ENCODE measurements at regions not wholly inside any gene's neighbourhood (a gene's known extent, or its start where the extent isn't known, plus 50 kb on each side); places are given as distances from the start of the nearest gene placed in this dataset.

GRCh38 chr5:125149527-125149926 is 403.1 kb upstream of the ZNF608 start:
- DNase-seq, result no peak

GRCh38 chr5:125150041-125150669 is 403.7 kb upstream of the ZNF608 start:
- no peak for DNase-seq

- no peak for DNase-seq
Observed at GRCh38 chr5:125151150-125151900, 404.9 kb upstream of the ZNF608 start.

GRCh38 chr5:125152044-125152443 is 405.6 kb upstream of the ZNF608 start:
- DNase-seq, result no peak

GRCh38 chr5:125152461-125153189 is 406.2 kb upstream of the ZNF608 start:
- DNase-seq, result no peak

GRCh38 chr5:125153231-125153630 is 406.8 kb upstream of the ZNF608 start:
- no peak for DNase-seq

GRCh38 chr5:125154301-125155110 is 408.1 kb upstream of the ZNF608 start:
- no peak for DNase-seq

GRCh38 chr5:125160787-125161502 is 414.5 kb upstream of the ZNF608 start:
- DNase-seq, result no peak

GRCh38 chr5:125162714-125163113 is 416.3 kb upstream of the ZNF608 start:
- no peak for DNase-seq

GRCh38 chr5:125169396-125169795 is 423.0 kb upstream of the ZNF608 start:
- no peak for DNase-seq

- DNase-seq, result no peak
Observed at GRCh38 chr5:125171641-125172040, 425.2 kb upstream of the ZNF608 start.

- DNase-seq, result no peak
Observed at GRCh38 chr5:125175348-125176004, 429.0 kb upstream of the ZNF608 start.

- DNase-seq, result no peak
Observed at GRCh38 chr5:125176005-125176390, 429.6 kb upstream of the ZNF608 start.

GRCh38 chr5:125177340-125177739 is 430.9 kb upstream of the ZNF608 start:
- no peak for DNase-seq

GRCh38 chr5:125179612-125180011 is 433.2 kb upstream of the ZNF608 start:
- no peak for DNase-seq

- no peak for DNase-seq
Observed at GRCh38 chr5:125180231-125180829, 433.9 kb upstream of the ZNF608 start.

GRCh38 chr5:125181159-125181558 is 434.7 kb upstream of the ZNF608 start:
- DNase-seq, result no peak

- no peak for DNase-seq
Observed at GRCh38 chr5:125181955-125182354, 435.5 kb upstream of the ZNF608 start.

- DNase-seq, result no peak
Observed at GRCh38 chr5:125185740-125186139, 439.3 kb upstream of the ZNF608 start.

GRCh38 chr5:125186911-125187375 is 440.5 kb upstream of the ZNF608 start:
- no peak for DNase-seq

- DNase-seq, result no peak
Observed at GRCh38 chr5:125189531-125189941, 443.1 kb upstream of the ZNF608 start.

Measured in KG1 (cell line).